HUES48 (cell line): ENCODE measurements at regions not wholly inside any gene's neighbourhood (a gene's known extent, or its start where the extent isn't known, plus 50 kb on each side); places are given as distances from the start of the nearest gene placed in this dataset.

ENCODE experiments used
- H3K27ac ChIP-seq: one replicate; pipeline ENCODE4 v1.7.0; 2013; ENCODE audit warnings: low read depth, low read length, inconsistent platforms
- H3K27me3 ChIP-seq: 2 replicates; pipeline ENCODE4 v1.6.1; 2013; ENCODE audit warnings: mild to moderate bottlenecking, low read length; ENCODE audit not compliant: control insufficient read depth, insufficient read depth
- H3K36me3 ChIP-seq: 2 replicates; pipeline ENCODE4 v1.6.1; 2013; ENCODE audit warnings: low read length; ENCODE audit not compliant: control insufficient read depth, insufficient read depth
- H3K4me1 ChIP-seq: 2 replicates; pipeline ENCODE4 v1.6.1; 2013; ENCODE audit warnings: mild to moderate bottlenecking, low read length; ENCODE audit not compliant: control insufficient read depth, insufficient read depth
- H3K4me3 ChIP-seq: 2 replicates; pipeline ENCODE4 v1.5.1; 2013; ENCODE audit warnings: mild to moderate bottlenecking, low read depth, low read length
- H3K9ac ChIP-seq: 2 replicates; pipeline ENCODE4 v1.6.1; 2013; ENCODE audit warnings: mild to moderate bottlenecking, low read depth, low read length, moderate library complexity
- H3K9me3 ChIP-seq: 2 replicates; pipeline ENCODE4 v1.6.1; 2013; ENCODE audit warnings: low read length; ENCODE audit not compliant: control insufficient read depth, insufficient read depth

DNA sequence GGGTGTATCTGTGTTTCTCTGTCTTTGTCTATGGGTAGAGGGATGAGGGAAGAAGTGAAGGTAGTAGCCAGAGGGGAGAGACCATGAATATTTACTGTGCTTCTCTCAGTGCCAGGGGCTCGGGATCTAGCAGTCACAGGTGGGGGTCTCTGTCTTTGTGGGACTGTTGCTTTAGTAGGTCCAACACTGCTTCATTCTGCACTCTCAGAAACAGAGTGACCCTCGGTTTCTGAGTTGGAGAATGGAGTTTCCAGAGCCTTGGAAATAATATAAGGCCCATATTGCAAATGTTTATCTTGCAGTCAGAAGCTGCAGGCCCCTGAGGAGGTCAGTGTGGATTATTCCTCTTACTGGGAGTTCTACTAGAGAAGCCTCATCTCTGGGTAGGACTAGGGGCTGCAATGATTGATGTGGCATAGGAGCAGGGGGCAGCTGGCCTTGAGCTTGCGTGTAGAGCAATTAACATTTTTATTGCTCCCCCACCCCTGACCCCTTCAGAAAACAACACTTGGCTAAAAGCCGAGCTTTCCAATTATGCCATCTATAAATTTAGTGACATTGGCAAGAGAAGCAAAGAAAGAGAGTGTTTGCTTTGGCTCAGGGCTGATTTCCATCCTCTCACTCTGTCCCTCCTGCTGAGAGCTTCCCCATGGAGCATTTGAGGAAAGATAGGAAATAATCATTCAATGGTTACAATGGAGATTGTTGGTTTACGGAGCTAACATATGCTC lies 55.0 kb upstream of the TRPC7 start:
- no peaks in the 10 kb centered on the region for H3K27me3 ChIP-seq
- no peaks in the 10 kb centered on the region for H3K36me3 ChIP-seq
- H3K4me1 ChIP-seq = peaks cover 9% of the 10 kb centered on the region; the same call in 1 of the 2 replicates
- no peak overlapping the region for H3K27ac ChIP-seq
- no peaks in the 10 kb centered on the region for H3K9me3 ChIP-seq
- no peak overlapping the region for H3K4me3 ChIP-seq
- H3K9ac ChIP-seq = no peak overlapping the region

DNA sequence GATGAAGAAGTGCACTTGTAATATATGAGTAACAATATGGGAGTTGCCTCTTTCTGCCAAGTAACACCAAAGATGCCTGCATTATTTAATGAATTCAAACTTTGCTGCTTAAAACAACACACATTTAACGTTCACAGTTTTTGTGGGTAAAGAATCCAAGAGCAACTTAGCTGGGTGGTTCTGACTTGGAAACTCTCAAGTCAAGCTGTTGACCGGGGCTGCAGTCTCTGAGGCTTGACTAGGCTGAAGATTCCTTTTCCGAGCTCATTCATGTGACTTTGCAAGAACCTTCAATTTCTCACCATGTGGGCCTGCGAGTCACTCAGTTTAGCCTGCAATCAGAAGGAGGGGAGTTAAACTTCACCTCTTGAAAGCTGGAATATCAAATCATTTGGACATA lies 53.0 kb upstream of the TRPC7 start:
- Histone ChIP-seq H3K9me3 (no peaks in the 10 kb centered on the region), H3K27ac (no peak overlapping the region), H3K27me3 (no peaks in the 10 kb centered on the region)

More for the DNA sequence above, 53.0 kb upstream of the TRPC7 start:
- H3K4me3 ChIP-seq = no peak overlapping the region
- no peaks in the 10 kb centered on the region for H3K36me3 ChIP-seq
- H3K4me1 ChIP-seq = peaks cover 6% of the 10 kb centered on the region; the same call in 1 of the 2 replicates
- H3K9ac ChIP-seq = no peak overlapping the region
